Cerebellar cortex (tissue), 1 donor: ENCODE measurements at regions not wholly inside any gene's neighbourhood (a gene's known extent, or its start where the extent isn't known, plus 50 kb on each side); places are given as distances from the start of the nearest gene placed in this dataset.
"Not testable (repeated sequence)": the region's sequence is repeated elsewhere in the genome, so short reads cannot be mapped to it uniquely, and the experiment has no call there.

Experiments
- DNase-seq: peaks from one replicate; pipeline ENCODE4 v3.0.0-alpha.2; 2015; ENCODE audit warnings: low spot score

GRCh38 chr4:73348185-73348584 lies 55.9 kb upstream of the ALB start:
- no peak for DNase-seq

GRCh38 chr4:73347497-73347896 lies 56.6 kb upstream of the ALB start:
- no peak for DNase-seq

GRCh38 chr4:73345399-73345975 lies 58.6 kb upstream of the ALB start:
- DNase-seq: no peak

- no peak for DNase-seq
Observed at GRCh38 chr4:73344106-73344505, 60.0 kb upstream of the ALB start.

GRCh38 chr4:73343432-73343831 lies 60.7 kb upstream of the ALB start:
- no peak for DNase-seq

GRCh38 chr4:73341454-73341853 lies 62.6 kb upstream of the ALB start:
- DNase-seq: peak; percentile 55

GRCh38 chr4:73340917-73341316 lies 63.2 kb upstream of the ALB start:
- no peak for DNase-seq

GRCh38 chr4:73335679-73336078 lies 68.4 kb upstream of the ALB start:
- DNase-seq: no peak

GRCh38 chr4:73332012-73332411 lies 72.1 kb upstream of the ALB start:
- not testable (repeated sequence) for DNase-seq

GRCh38 chr4:73329300-73329699 lies 70.7 kb upstream of the ANKRD17 start:
- no peak for DNase-seq

- not testable (repeated sequence) for DNase-seq
Observed at GRCh38 chr4:73325776-73326175, 67.2 kb upstream of the ANKRD17 start.

GRCh38 chr4:73317092-73317491 lies 58.5 kb upstream of the ANKRD17 start:
- no peak for DNase-seq

- no peak for DNase-seq
Observed at GRCh38 chr4:73315091-73315490, 56.5 kb upstream of the ANKRD17 start.

- DNase-seq: no peak
Observed at GRCh38 chr4:73312967-73313366, 54.4 kb upstream of the ANKRD17 start.

GRCh38 chr4:73311428-73311827 lies 52.8 kb upstream of the ANKRD17 start:
- DNase-seq: peak; percentile 14

- DNase-seq: no peak
Observed at GRCh38 chr4:73309211-73309610, 50.6 kb upstream of the ANKRD17 start.
